H9 (cell line): ENCODE measurements at regions not wholly inside any gene's neighbourhood (a gene's known extent, or its start where the extent isn't known, plus 50 kb on each side); places are given as distances from the start of the nearest gene placed in this dataset.

Experiments used
- DNase-seq: peaks from one replicate; pipeline ENCODE4 v3.0.0-alpha.2; 2017
- H2AFZ ChIP-seq: one replicate; pipeline ENCODE4 v1.6.1; 2013; ENCODE audit warnings: mild to moderate bottlenecking, low read length, control low read depth, moderate library complexity
- H2AK5ac ChIP-seq: 2 replicates; pipeline ENCODE4 v1.6.1; 2013; ENCODE audit warnings: low read length, control low read depth, mixed read lengths; ENCODE audit not compliant: insufficient read length
- H2BK120ac ChIP-seq: one replicate; pipeline ENCODE4 v1.6.1; 2013; ENCODE audit warnings: low read depth, mild to moderate bottlenecking, low read length, control low read depth, inconsistent platforms; ENCODE audit not compliant: poor library complexity, severe bottlenecking
- H2BK12ac ChIP-seq: 2 replicates; pipeline ENCODE4 v1.6.1; 2013; ENCODE audit warnings: low read length, control low read depth, mixed read lengths, low read depth; ENCODE audit not compliant: insufficient read length
- H2BK15ac ChIP-seq: 2 replicates; pipeline ENCODE4 v1.6.1; 2013; ENCODE audit warnings: low read depth, low read length, control low read depth
- H2BK20ac ChIP-seq: one replicate; pipeline ENCODE4 v1.6.1; 2013; ENCODE audit warnings: low read depth, mild to moderate bottlenecking, low read length, control low read depth, inconsistent platforms; ENCODE audit not compliant: poor library complexity, severe bottlenecking
- H2BK5ac ChIP-seq: 2 replicates; pipeline ENCODE4 v1.6.1; 2013; ENCODE audit warnings: low read length, control low read depth, mixed read lengths; ENCODE audit not compliant: insufficient read length
- H3K14ac ChIP-seq: 2 replicates; pipeline ENCODE4 v1.6.1; 2013; ENCODE audit warnings: low read length, control low read depth; ENCODE audit not compliant: insufficient read depth
- H3K18ac ChIP-seq: 2 replicates; pipeline ENCODE4 v1.6.1; 2013; ENCODE audit warnings: low read depth, mild to moderate bottlenecking, mixed read lengths, low read length, control low read depth; ENCODE audit not compliant: insufficient read length
- H3K23ac ChIP-seq: 2 replicates; pipeline ENCODE4 v1.6.1; 2013; ENCODE audit warnings: low read length, control low read depth, mixed read lengths, low read depth; ENCODE audit not compliant: insufficient read length
- H3K23me2 ChIP-seq: 2 replicates; pipeline ENCODE4 v1.6.1; 2013; ENCODE audit warnings: low read depth, mild to moderate bottlenecking, mixed read lengths, low read length, control low read depth; ENCODE audit not compliant: insufficient read length, poor library complexity, severe bottlenecking
- H3K27ac ChIP-seq: 2 replicates; pipeline ENCODE4 v1.5.1; 2013; ENCODE audit warnings: low read length, control low read depth, mixed read lengths, low read depth; ENCODE audit not compliant: insufficient read length
- H3K27me3 ChIP-seq: 2 replicates; pipeline ENCODE4 v1.6.1; 2013; ENCODE audit warnings: low read length, control low read depth, inconsistent platforms; ENCODE audit not compliant: insufficient read depth
- H3K4ac ChIP-seq: 2 replicates; pipeline ENCODE4 v1.6.1; 2013; ENCODE audit warnings: low read depth, mild to moderate bottlenecking, control low read depth, inconsistent platforms, low read length, moderate library complexity
- H3K4me1 ChIP-seq: 2 replicates; pipeline ENCODE4 v1.6.1; 2013; ENCODE audit warnings: low read length, control low read depth, inconsistent platforms; ENCODE audit not compliant: insufficient read depth
- H3K4me2 ChIP-seq: 2 replicates; pipeline ENCODE4 v1.6.1; 2013; ENCODE audit warnings: low read length, control low read depth, mixed read lengths; ENCODE audit not compliant: insufficient read length, insufficient read depth
- H3K56ac ChIP-seq: 2 replicates; pipeline ENCODE4 v1.6.1; 2013; ENCODE audit warnings: low read depth, mild to moderate bottlenecking, mixed read lengths, low read length, control low read depth; ENCODE audit not compliant: insufficient read length
- H3K79me1 ChIP-seq: 2 replicates; pipeline ENCODE4 v1.6.1; 2013; ENCODE audit warnings: low read depth, mild to moderate bottlenecking, moderate library complexity, low read length, control low read depth, inconsistent platforms; ENCODE audit not compliant: insufficient read depth, poor library complexity, severe bottlenecking
- H3K79me2 ChIP-seq: 2 replicates; pipeline ENCODE4 v1.6.1; 2013; ENCODE audit warnings: low read length, control low read depth, inconsistent platforms; ENCODE audit not compliant: insufficient read depth
- H3K9ac ChIP-seq: 2 replicates; pipeline ENCODE4 v1.6.1; 2013; ENCODE audit warnings: low read length, control low read depth, mixed read lengths; ENCODE audit not compliant: insufficient read length; ENCODE audit errors: extremely low read depth
- H3K9me3 ChIP-seq: one replicate; pipeline ENCODE4 v1.6.1; 2013; ENCODE audit warnings: low read depth, low read length, inconsistent platforms; ENCODE audit not compliant: control insufficient read depth
- H3T11ph ChIP-seq: one replicate; pipeline ENCODE4 v1.6.1; 2013; ENCODE audit warnings: mild to moderate bottlenecking, low read length, control low read depth, inconsistent platforms
- H4K20me1 ChIP-seq: one replicate; pipeline ENCODE4 v1.6.1; 2013; ENCODE audit not compliant: control insufficient read depth, insufficient read length, insufficient read depth
- H4K5ac ChIP-seq: 2 replicates; pipeline ENCODE4 v1.6.1; 2013; ENCODE audit warnings: low read depth, mild to moderate bottlenecking, mixed read lengths, low read length, control low read depth; ENCODE audit not compliant: insufficient read length
- H4K8ac ChIP-seq: replicated peaks from 2 replicates; pipeline ENCODE4 v1.6.1; 2013; ENCODE audit warnings: low read length, control low read depth, mixed read lengths, low read depth; ENCODE audit not compliant: insufficient read length
- H4K91ac ChIP-seq: 2 replicates; pipeline ENCODE4 v1.6.1; 2013; ENCODE audit warnings: low read depth, mild to moderate bottlenecking, moderate library complexity, mixed read lengths, low read length, control low read depth; ENCODE audit not compliant: insufficient read length
- H3K27ac Mint-ChIP-seq, 3 experiments: 2 replicates in 2 of 3; 3 replicates in 1 of 3; pipeline ENCODE4 v1.8.0; 2020 to 2021; ENCODE audit warnings: mixed read lengths in 3 of 3, mild to moderate bottlenecking in 1 of 3, moderate library complexity in 1 of 3
- H3K27me3 Mint-ChIP-seq: 2 replicates; pipeline ENCODE4 v1.8.0; 2021; ENCODE audit warnings: low read depth, mild to moderate bottlenecking, moderate library complexity, mixed read lengths
- H3K36me3 Mint-ChIP-seq, 3 experiments: 2 replicates in 2 of 3; 3 replicates in 1 of 3; pipeline ENCODE4 v1.8.0; 2020 to 2021; ENCODE audit warnings: low read depth in 3 of 3, mixed read lengths in 3 of 3; ENCODE audit not compliant: insufficient read depth in 1 of 3
- H3K4me1 Mint-ChIP-seq, 2 experiments: 2 replicates each; pipeline ENCODE4 v1.8.0; 2020; ENCODE audit warnings: mixed read lengths in 2 of 2
- H3K4me3 Mint-ChIP-seq, 2 experiments: 2 replicates in 1 of 2; 3 replicates in 1 of 2; pipeline ENCODE4 v1.8.0; 2020 to 2021; ENCODE audit warnings: mild to moderate bottlenecking in 2 of 2, mixed read lengths in 2 of 2, moderate library complexity in 1 of 2
- H3K9me3 Mint-ChIP-seq, 2 experiments: 2 replicates in 1 of 2; 3 replicates in 1 of 2; pipeline ENCODE4 v1.8.0; 2020; ENCODE audit warnings: mild to moderate bottlenecking in 2 of 2, mixed read lengths in 2 of 2, moderate library complexity in 1 of 2
- WGBS: extraction: QIAGEN DNeasy Blood & Tissue Kit; methylation state at CpG from one replicate; pipeline ENCODE4 v1.1.7; 2013; ENCODE audit warnings: missing lambda C conversion rate, low lambda C conversion rate, mixed read lengths; ENCODE audit not compliant: insufficient read length; ENCODE audit errors: extremely low coverage; 5-methylcytosine and 5-hydroxymethylcytosine counted together
- TF ChIP-seq, protein P1 (sequence below): fragments of 200-600 bp; sonication (generic); conservative IDR thresholded peaks from 3 replicates; pipeline ENCODE4 v1.8.0; 2021; ENCODE audit warnings: antibody characterized with exemption, mild to moderate bottlenecking

DNA sequence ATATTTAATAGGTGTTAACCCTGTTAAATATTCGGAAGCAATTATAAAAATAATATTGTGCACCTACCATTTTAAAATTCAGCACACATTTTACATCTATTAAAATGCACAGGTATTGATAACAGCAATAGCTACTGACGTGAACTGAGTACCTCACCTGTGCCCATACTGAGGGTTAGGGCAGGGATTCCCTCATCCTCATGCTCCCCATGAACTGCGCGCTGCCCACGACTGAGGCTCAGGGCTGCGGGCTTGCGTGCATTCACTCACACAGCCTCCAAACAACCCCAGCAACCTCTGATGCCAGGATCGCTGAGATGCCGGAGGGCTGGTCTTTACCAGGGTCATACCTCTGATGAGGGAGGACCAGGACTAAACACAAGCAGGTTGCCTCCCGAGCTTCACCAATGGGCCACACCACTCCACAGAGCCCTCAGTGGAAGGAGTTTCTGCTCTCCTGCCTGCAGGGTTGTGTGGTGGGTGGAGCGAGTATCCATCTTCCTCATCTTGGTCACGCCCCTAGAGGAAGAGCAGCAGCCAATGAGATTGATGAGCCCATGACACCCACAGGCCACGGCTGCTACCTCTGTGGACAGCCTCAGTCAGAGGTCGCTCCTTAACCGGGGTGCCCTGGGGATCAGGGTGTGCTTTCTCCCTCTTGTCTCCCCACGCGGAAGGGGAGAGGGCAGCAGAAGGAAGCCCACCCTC lies 478.3 kb downstream of the TNS3 start:
- H3K4me3 Mint-ChIP-seq = no peak overlapping the region
- no CpG with 5 or more reads among the region's 17 CpGs for WGBS
- no peak overlapping the region for H3K9ac ChIP-seq
- no peak overlapping the region for H2BK120ac ChIP-seq
- H3K27ac ChIP-seq = no peak overlapping the region
- H3K27me3 ChIP-seq = no peaks in the 10 kb centered on the region
- no peak overlapping the region for H3K4ac ChIP-seq
- H3K4me2 ChIP-seq = no peak overlapping the region
- H3K18ac ChIP-seq = no peak overlapping the region
- H4K91ac ChIP-seq = no peak overlapping the region
- 0 out of 4 replicates have a peak, but pooled peaks cover 0 to 2% of the 10 kb centered on the region in 2 experiments for H3K4me1 Mint-ChIP-seq
- no peak overlapping the region for H2AK5ac ChIP-seq
- H3K36me3 Mint-ChIP-seq = peaks cover 0 to 3% (median 0%) of the 10 kb centered on the region in 3 experiments; a peak in 1 of 7 replicates
- no peak overlapping the region for H2BK12ac ChIP-seq
- TF ChIP-seq, protein P1, sequence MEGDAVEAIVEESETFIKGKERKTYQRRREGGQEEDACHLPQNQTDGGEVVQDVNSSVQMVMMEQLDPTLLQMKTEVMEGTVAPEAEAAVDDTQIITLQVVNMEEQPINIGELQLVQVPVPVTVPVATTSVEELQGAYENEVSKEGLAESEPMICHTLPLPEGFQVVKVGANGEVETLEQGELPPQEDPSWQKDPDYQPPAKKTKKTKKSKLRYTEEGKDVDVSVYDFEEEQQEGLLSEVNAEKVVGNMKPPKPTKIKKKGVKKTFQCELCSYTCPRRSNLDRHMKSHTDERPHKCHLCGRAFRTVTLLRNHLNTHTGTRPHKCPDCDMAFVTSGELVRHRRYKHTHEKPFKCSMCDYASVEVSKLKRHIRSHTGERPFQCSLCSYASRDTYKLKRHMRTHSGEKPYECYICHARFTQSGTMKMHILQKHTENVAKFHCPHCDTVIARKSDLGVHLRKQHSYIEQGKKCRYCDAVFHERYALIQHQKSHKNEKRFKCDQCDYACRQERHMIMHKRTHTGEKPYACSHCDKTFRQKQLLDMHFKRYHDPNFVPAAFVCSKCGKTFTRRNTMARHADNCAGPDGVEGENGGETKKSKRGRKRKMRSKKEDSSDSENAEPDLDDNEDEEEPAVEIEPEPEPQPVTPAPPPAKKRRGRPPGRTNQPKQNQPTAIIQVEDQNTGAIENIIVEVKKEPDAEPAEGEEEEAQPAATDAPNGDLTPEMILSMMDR = no peak
- no peaks in the 10 kb centered on the region for H3K4me1 ChIP-seq
- peak; percentile 49 for DNase-seq
- no peak overlapping the region for H2BK5ac ChIP-seq
- no peak overlapping the region for H2BK15ac ChIP-seq
- H2AFZ ChIP-seq = no peak overlapping the region
- H3T11ph ChIP-seq = no peak overlapping the region
- no peak overlapping the region for H2BK20ac ChIP-seq
- H3K27me3 Mint-ChIP-seq = no peaks in the 10 kb centered on the region; the same call in none of the 2 replicates
- no peaks in the 10 kb centered on the region for H3K79me2 ChIP-seq
- no peak overlapping the region for H3K27ac Mint-ChIP-seq
- no peaks in the 10 kb centered on the region for H3K9me3 Mint-ChIP-seq
- no peaks in the 10 kb centered on the region for H3K23me2 ChIP-seq
- H4K5ac ChIP-seq = no peak overlapping the region
- no peaks in the 10 kb centered on the region for H3K79me1 ChIP-seq
- H4K8ac ChIP-seq = no peak overlapping the region
- H3K14ac ChIP-seq = no peak overlapping the region; the same call in 1 of the 2 replicates
- no peak overlapping the region for H3K23ac ChIP-seq
- no peak overlapping the region for H3K56ac ChIP-seq
- H3K9me3 ChIP-seq = no peaks in the 10 kb centered on the region
- no peaks in the 10 kb centered on the region for H4K20me1 ChIP-seq
